NT2/D1 (cell line): ENCODE measurements at regions not wholly inside any gene's neighbourhood (a gene's known extent, or its start where the extent isn't known, plus 50 kb on each side); places are given as distances from the start of the nearest gene placed in this dataset.

Source experiments
- SUZ12 ChIP-seq: IDR thresholded peaks from 2 replicates; pipeline ENCODE4 v1.6.1; 2011; ENCODE audit not compliant: insufficient read length, insufficient read depth; ENCODE audit errors: extremely low read depth
- YY1 ChIP-seq: IDR thresholded peaks from 2 replicates; pipeline ENCODE4 v1.6.1; 2011; ENCODE audit not compliant: insufficient read length, insufficient read depth
- ZNF274 ChIP-seq: IDR thresholded peaks from 2 replicates; pipeline ENCODE4 v1.6.1; 2011; ENCODE audit warnings: mild to moderate bottlenecking, low read depth, low read length

GRCh38 chr2:78431241-78431640 is 594.3 kb upstream of the REG3G start:
- TF ChIP-seq SUZ12 (no peak), YY1 (no peak), ZNF274 (no peak)
